ENCODE measurements at regions not wholly inside any gene's neighbourhood (a gene's known extent, or its start where the extent isn't known, plus 50 kb on each side); places are given as distances from the start of the nearest gene placed in this dataset.

- no peak overlapping the region for H3K4me3 Mint-ChIP-seq (ENCODE audit: unreplicated experiment)
- no peak for DNase-seq (ENCODE audit: extremely low spot score, unreplicated experiment)
- H3K27ac Mint-ChIP-seq (ENCODE audit: unreplicated experiment), result no peak overlapping the region
- no peak for TF ChIP-seq CTCF (IDR thresholded peaks at IDR 0.05)
- H3K9me3 Mint-ChIP-seq (ENCODE audit: unreplicated experiment), result no peaks in the 10 kb centered on the region
- no peaks in the 10 kb centered on the region for H3K4me1 Mint-ChIP-seq (ENCODE audit: unreplicated experiment)
- no peaks in the 10 kb centered on the region for H3K36me3 Mint-ChIP-seq (ENCODE audit: unreplicated experiment)
- peaks cover 31% of the 10 kb centered on the region for H3K27me3 Mint-ChIP-seq (ENCODE audit: unreplicated experiment)
These were observed 70.2 kb upstream of the BCL11B start for GRCh38 chr14:99342204-99342603.

GRCh38 chr14:99339551-99339950 is 67.6 kb upstream of the BCL11B start:
- H3K9me3 Mint-ChIP-seq (ENCODE audit: unreplicated experiment), result no peaks in the 10 kb centered on the region
- no peak for DNase-seq (ENCODE audit: extremely low spot score, unreplicated experiment)

GRCh38 chr14:99338313-99338712 is 66.3 kb upstream of the BCL11B start:
- H3K4me1 Mint-ChIP-seq (ENCODE audit: unreplicated experiment), result no peaks in the 10 kb centered on the region
- no peak overlapping the region for H3K27ac Mint-ChIP-seq (ENCODE audit: unreplicated experiment)
- H3K27me3 Mint-ChIP-seq (ENCODE audit: unreplicated experiment), result peaks cover 25% of the 10 kb centered on the region
- no peak for DNase-seq (ENCODE audit: extremely low spot score, unreplicated experiment)
- no peak overlapping the region for H3K4me3 Mint-ChIP-seq (ENCODE audit: unreplicated experiment)
- H3K36me3 Mint-ChIP-seq (ENCODE audit: unreplicated experiment), result no peaks in the 10 kb centered on the region
- no peak for TF ChIP-seq CTCF (IDR thresholded peaks at IDR 0.05)
- no peaks in the 10 kb centered on the region for H3K9me3 Mint-ChIP-seq (ENCODE audit: unreplicated experiment)

More at GRCh38 chr14:99339551-99339950, 67.6 kb upstream of the BCL11B start:
- Mint-ChIP-seq H3K27me3 (ENCODE audit: unreplicated experiment) (peaks cover 25% of the 10 kb centered on the region), H3K4me1 (ENCODE audit: unreplicated experiment) (no peaks in the 10 kb centered on the region), H3K4me3 (ENCODE audit: unreplicated experiment) (no peak overlapping the region), H3K27ac (ENCODE audit: unreplicated experiment) (no peak overlapping the region), H3K36me3 (ENCODE audit: unreplicated experiment) (no peaks in the 10 kb centered on the region)
- no peak for TF ChIP-seq CTCF (IDR thresholded peaks at IDR 0.05)

- no peaks in the 10 kb centered on the region for H3K4me1 Mint-ChIP-seq (ENCODE audit: unreplicated experiment)
- H3K4me3 Mint-ChIP-seq (ENCODE audit: unreplicated experiment), result no peak overlapping the region
- H3K27ac Mint-ChIP-seq (ENCODE audit: unreplicated experiment), result no peak overlapping the region
- DNase-seq (ENCODE audit: extremely low spot score, unreplicated experiment), result no peak
- no peaks in the 10 kb centered on the region for H3K36me3 Mint-ChIP-seq (ENCODE audit: unreplicated experiment)
- no peaks in the 10 kb centered on the region for H3K9me3 Mint-ChIP-seq (ENCODE audit: unreplicated experiment)
- no peak for TF ChIP-seq CTCF (IDR thresholded peaks at IDR 0.05)
- H3K27me3 Mint-ChIP-seq (ENCODE audit: unreplicated experiment), result peaks cover 14% of the 10 kb centered on the region
These were observed 62.0 kb upstream of the BCL11B start for GRCh38 chr14:99333841-99334635.

GRCh38 chr14:99333214-99333613 is 61.2 kb upstream of the BCL11B start:
- Mint-ChIP-seq H3K36me3 (ENCODE audit: unreplicated experiment) (no peaks in the 10 kb centered on the region), H3K27ac (ENCODE audit: unreplicated experiment) (no peak overlapping the region), H3K27me3 (ENCODE audit: unreplicated experiment) (peaks cover 11% of the 10 kb centered on the region), H3K4me1 (ENCODE audit: unreplicated experiment) (peaks cover under 1% of the 10 kb centered on the region), H3K4me3 (ENCODE audit: unreplicated experiment) (no peak overlapping the region), H3K9me3 (ENCODE audit: unreplicated experiment) (no peaks in the 10 kb centered on the region)
- no peak for TF ChIP-seq CTCF (IDR thresholded peaks at IDR 0.05)
- DNase-seq (ENCODE audit: extremely low spot score, unreplicated experiment), result no peak
